HG02759 (cell line): ENCODE measurements at regions not wholly inside any gene's neighbourhood (a gene's known extent, or its start where the extent isn't known, plus 50 kb on each side); places are given as distances from the start of the nearest gene placed in this dataset.
A peak's percentile ranks its signal among the peaks of the same experiment; 100 is the strongest.

Experiments
- ATAC-seq: cut with Tn5 transposase; IDR thresholded peaks from one replicate; pipeline ENCODE4 v1.9.1; 2021; ENCODE audit warnings: mild to moderate bottlenecking, moderate library complexity; ENCODE audit not compliant: unreplicated experiment

- ATAC-seq: no peak
These were observed 111.4 kb downstream of the PLEKHG1 start for GRCh38 chr6:150711061-150711460.

- ATAC-seq: no peak
These were observed 112.2 kb downstream of the PLEKHG1 start for GRCh38 chr6:150711584-150712504.

- no peak for ATAC-seq
These were observed 113.0 kb downstream of the PLEKHG1 start for GRCh38 chr6:150712505-150713252.

GRCh38 chr6:150713487-150713886, 113.8 kb downstream of the PLEKHG1 start:
- ATAC-seq: no peak

GRCh38 chr6:150713931-150714330, 114.2 kb downstream of the PLEKHG1 start:
- ATAC-seq: no peak

- no peak for ATAC-seq
These were observed 115.4 kb downstream of the PLEKHG1 start for GRCh38 chr6:150715133-150715532.

- no peak for ATAC-seq
These were observed 117.7 kb downstream of the PLEKHG1 start for GRCh38 chr6:150717419-150717818.

- ATAC-seq: no peak
These were observed 119.5 kb downstream of the PLEKHG1 start for GRCh38 chr6:150719099-150719766.

- ATAC-seq: no peak
These were observed 120.1 kb downstream of the PLEKHG1 start for GRCh38 chr6:150719831-150720230.

GRCh38 chr6:150720774-150721233, 121.1 kb downstream of the PLEKHG1 start:
- peak; percentile 98 for ATAC-seq

GRCh38 chr6:150721418-150722266, 122.0 kb downstream of the PLEKHG1 start:
- no peak for ATAC-seq

GRCh38 chr6:150722614-150723344, 123.1 kb downstream of the PLEKHG1 start:
- no peak for ATAC-seq

GRCh38 chr6:150723345-150723658, 123.6 kb downstream of the PLEKHG1 start:
- ATAC-seq: no peak

- no peak for ATAC-seq
These were observed 124.2 kb downstream of the PLEKHG1 start for GRCh38 chr6:150723857-150724256.

GRCh38 chr6:150725795-150726194, 126.1 kb downstream of the PLEKHG1 start:
- no peak for ATAC-seq

- no peak for ATAC-seq
These were observed 129.6 kb downstream of the PLEKHG1 start for GRCh38 chr6:150729188-150729748.

GRCh38 chr6:150730801-150731457, 131.2 kb downstream of the PLEKHG1 start:
- ATAC-seq: no peak

- peak; percentile 80 for ATAC-seq
These were observed 132.6 kb upstream of the MTHFD1L start for GRCh38 chr6:150732765-150733539.
